Renal cortical epithelial cell (primary cell): ENCODE measurements at regions not wholly inside any gene's neighbourhood (a gene's known extent, or its start where the extent isn't known, plus 50 kb on each side); places are given as distances from the start of the nearest gene placed in this dataset.
"Not testable (repeated sequence)": the region's sequence is repeated elsewhere in the genome, so short reads cannot be mapped to it uniquely, and the experiment has no call there.

Source experiments
- DNase-seq: peaks from one replicate; pipeline ENCODE4 v3.0.0-alpha.2; 2011; ENCODE audit warnings: low read depth

- DNase-seq, result no peak
Measured at GRCh38 chr13:60214213-60215055, 50.7 kb upstream of the DIAPH3 start.

DNA sequence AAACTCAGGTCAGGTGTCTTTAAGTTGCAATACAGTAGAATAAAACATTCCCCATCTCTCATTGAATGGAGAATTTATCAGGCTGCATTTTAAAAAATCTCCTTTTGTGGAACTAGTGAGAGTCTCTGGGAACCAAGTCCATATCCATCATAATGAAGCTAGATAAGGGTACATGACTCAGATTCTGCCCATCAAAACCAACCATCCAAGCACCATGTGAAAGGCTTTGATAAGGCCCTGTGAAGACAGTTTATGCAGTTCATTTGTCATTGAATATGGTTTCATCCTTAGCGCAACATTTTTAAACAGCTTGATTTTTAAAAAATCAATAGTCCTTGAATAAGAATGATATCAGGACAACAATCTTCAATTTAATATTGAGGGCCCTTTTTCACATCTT is 56.3 kb upstream of the DIAPH3 start:
- DNase-seq, result no peak

DNA sequence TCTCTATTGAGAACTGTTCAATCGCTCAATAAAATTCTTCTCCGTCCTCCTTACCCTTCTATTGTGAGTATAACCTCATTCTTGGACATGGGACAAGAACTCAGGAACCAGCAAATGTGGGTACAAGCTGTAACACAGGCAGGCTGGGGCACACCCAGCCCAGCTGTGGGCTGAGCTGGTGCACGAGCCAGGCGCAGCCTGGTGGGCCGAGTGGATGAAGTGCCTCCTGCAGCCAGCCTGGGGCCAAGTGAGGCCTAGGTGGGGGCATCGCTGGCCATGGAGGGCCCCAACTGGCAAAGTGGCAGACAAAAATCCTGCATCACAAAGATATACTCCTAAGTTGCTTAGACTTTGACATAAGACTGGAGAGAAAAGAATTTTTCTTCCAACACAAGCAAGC is 57.9 kb upstream of the DIAPH3 start:
- DNase-seq, result no peak

- DNase-seq, result peak; percentile 29
Measured at GRCh38 chr13:60226507-60226906, 62.8 kb upstream of the DIAPH3 start.

GRCh38 chr13:60227158-60227557 is 63.4 kb upstream of the DIAPH3 start:
- peak; percentile 6 for DNase-seq

DNA sequence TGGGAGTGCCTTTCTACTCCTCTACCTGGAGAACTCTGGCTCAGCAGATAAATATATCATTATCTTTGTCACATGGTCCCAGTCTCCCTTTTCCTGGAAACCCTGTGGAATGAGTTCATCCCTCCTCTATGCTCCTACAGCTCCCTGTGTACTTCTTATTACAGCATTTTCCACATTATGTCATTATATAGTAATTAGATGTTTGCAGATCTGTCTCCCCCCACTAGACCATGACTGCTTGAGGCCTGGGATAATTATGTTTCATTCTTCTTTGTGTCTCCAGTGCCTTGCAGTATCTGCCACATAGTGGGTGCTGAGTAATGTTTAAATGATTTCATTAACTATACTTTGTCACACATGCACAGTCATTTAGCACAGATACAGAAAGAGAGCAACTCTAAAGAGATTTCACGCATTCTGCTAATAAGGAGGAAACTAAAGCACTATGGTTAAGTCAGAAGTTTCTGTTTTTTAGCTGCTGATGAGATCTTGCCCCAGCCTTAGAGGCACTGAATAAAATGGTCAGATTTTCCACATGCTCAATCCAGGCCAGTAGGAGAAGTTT is 66.1 kb upstream of the DIAPH3 start:
- peak; percentile 50 for DNase-seq

- DNase-seq, result peak; percentile 77
Measured at GRCh38 chr13:60230593-60230992, 66.9 kb upstream of the DIAPH3 start.

DNA sequence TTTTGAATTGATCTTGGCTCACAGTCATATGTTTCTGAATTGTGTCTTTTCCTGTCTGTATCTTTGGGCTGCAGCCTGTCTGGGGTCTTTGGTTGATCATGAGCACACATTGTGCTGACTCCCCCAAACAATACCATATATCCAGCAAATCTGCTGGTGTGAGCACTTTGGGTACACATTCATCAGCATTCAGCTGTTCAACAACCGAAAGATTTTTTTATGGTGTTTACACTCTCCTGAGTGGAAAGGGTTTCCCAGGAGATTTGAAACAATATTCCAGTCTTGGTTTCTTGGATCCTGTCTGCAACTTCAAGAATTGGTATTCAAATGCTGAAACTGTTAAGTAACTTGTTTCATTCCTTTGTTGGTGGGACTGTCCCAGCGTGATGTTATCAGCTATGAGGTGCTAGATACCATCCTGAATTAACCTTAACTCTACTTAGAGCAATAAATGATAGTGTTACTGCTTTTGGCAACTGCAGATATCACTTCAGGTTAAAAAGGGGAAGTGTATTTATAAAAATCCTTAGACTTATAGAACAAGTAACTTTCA is 78.4 kb upstream of the DIAPH3 start:
- no peak for DNase-seq

- no peak for DNase-seq
Measured at GRCh38 chr13:60244381-60244780, 80.7 kb upstream of the DIAPH3 start.

GRCh38 chr13:60251419-60251818 is 87.7 kb upstream of the DIAPH3 start:
- DNase-seq, result not testable (repeated sequence)

- no peak for DNase-seq
Measured at GRCh38 chr13:60258349-60258748, 94.6 kb upstream of the DIAPH3 start.

DNA sequence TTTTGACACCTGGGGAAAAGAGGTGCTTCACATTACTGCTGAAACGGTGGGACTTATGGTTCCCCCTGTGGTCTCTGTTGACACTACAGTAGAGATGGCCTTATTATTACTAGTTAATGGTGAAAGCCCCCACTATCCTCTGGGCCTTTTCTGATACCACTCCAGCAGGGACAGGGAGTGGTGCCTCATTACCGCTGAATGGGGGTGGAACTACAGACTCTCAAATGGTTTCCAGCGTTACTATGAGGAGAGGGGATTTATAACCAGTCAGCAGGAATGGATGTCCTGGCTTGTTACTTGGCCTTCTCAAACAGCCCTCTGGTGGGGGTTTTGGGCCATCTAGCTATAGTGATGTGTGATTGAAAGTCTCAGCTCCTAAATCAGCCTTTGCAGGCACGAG is 96.7 kb upstream of the DIAPH3 start:
- no peak for DNase-seq

DNA sequence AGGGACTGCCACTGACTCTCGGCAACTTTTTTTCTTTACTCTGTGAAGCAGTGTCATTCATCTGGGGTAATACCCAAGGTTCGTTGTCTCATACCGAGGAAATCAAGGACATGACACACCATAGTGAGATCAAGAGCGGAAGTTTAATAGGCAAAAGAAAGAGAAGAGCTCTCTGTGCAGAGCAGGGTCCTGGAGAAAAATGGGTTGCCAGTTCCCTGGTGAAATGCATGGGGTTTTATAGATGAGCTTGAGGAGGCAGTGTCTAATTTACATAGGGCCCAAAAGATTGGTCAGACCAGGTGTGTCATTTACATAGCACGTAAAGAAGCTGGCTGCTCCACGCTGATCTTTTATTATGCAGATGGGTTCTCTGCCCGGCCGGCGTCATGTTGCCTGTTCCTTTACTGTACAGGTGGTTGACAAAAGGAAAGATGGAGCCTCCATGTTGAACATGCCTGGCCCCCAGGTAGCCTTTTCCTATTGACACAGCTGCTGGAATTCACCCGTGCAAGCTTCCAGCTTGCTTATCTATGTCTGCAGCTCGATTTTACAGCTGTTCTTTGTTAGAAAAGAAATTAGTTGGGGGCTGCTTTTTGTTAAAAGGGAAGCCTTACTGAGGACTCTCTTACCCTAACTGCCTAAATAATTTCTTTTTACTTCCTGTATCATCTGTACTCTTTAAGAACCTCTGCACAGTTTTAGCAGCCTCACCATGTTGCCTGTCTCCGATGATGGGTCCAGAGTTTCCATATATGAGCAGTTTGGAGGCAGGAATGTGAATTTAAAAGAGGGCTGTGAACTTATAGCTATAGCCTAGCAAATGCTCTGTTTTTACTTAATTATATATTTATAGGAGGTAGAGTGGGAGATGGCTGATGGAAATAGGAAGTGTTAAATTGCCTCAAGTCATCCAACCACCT is 98.0 kb upstream of the DIAPH3 start:
- DNase-seq, result no peak

GRCh38 chr13:60265566-60265965 is 101.8 kb upstream of the DIAPH3 start:
- no peak for DNase-seq

- DNase-seq, result peak; percentile 9
Measured at GRCh38 chr13:60267498-60268202, 103.9 kb upstream of the DIAPH3 start.

- DNase-seq, result no peak
Measured at GRCh38 chr13:60268203-60268555, 104.5 kb upstream of the DIAPH3 start.

- no peak for DNase-seq
Measured at GRCh38 chr13:60273971-60274527, 110.3 kb upstream of the DIAPH3 start.

- no peak for DNase-seq
Measured at GRCh38 chr13:60274655-60275054, 110.9 kb upstream of the DIAPH3 start.

DNA sequence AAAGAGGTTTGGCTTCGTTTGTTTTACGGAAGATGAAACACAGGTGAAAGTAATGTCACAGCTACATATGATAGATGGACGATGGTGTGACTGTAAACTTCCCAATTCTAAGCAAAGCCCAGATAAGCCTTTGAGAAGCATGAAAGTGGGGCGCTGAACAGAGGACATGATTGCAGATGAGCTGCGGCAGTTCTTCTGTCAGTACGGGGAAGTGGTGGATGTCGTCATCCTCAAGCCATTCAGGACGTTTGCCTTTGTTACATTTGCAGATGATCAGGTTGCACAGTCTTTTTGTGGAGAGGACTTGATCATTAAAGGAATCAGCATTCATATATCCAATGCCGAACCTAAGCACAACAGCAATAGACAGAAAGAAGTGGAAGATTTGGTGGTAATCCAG is 111.5 kb upstream of the DIAPH3 start:
- DNase-seq, result no peak

GRCh38 chr13:60280524-60280923 is 116.5 kb upstream of the TDRD3 start:
- DNase-seq, result not testable (repeated sequence)

- no peak for DNase-seq
Measured at GRCh38 chr13:60282186-60282585, 114.8 kb upstream of the TDRD3 start.
